ENCODE measurements at regions not wholly inside any gene's neighbourhood (a gene's known extent, or its start where the extent isn't known, plus 50 kb on each side); places are given as distances from the start of the nearest gene placed in this dataset.

- H3K36me3 Mint-ChIP-seq (ENCODE audit: low read depth) = peaks cover 15% of the 10 kb centered on the region
- no peak overlapping the region for H3K4me3 ChIP-seq (ENCODE audit: low read length)
- WGBS, 2 experiments (ENCODE audit: insufficient coverage in 1 of 2, insufficient read length in 1 of 2) = 99% methylated on average over 5 of the region's 5 CpGs; no CpG with 5 or more reads in 1 of the 2 experiments
- no peaks in the 10 kb centered on the region for H3K9me3 ChIP-seq (ENCODE audit: control insufficient read depth, low read length)
- H3K27me3 Mint-ChIP-seq (ENCODE audit: insufficient read depth) = no peaks in the 10 kb centered on the region
- peaks cover 28% of the 10 kb centered on the region for H3K9me3 Mint-ChIP-seq
- peak overlapping the region; percentile 93 for H3K27ac Mint-ChIP-seq
- TF ChIP-seq CTCF (conservative IDR thresholded peaks at IDR 0.05) = no peak
- H3K27ac ChIP-seq (ENCODE audit: low read depth, low read length) = no peak overlapping the region
- H3K4me3 Mint-ChIP-seq = no peak overlapping the region
- H3K4me1 ChIP-seq (ENCODE audit: control insufficient read depth, insufficient read depth, low read length) = no peaks in the 10 kb centered on the region
- H3K4me1 Mint-ChIP-seq = peaks cover 4% of the 10 kb centered on the region
- no peaks in the 10 kb centered on the region for H3K36me3 ChIP-seq (ENCODE audit: control insufficient read depth, insufficient read depth, low read length)
- no peaks in the 10 kb centered on the region for H3K27me3 ChIP-seq (ENCODE audit: control insufficient read depth, insufficient read depth, low read length, poor library complexity, severe bottlenecking)
- peak; percentile 56 for DNase-seq
- no peak overlapping the region for H3K9ac ChIP-seq (ENCODE audit: extremely low read depth, low read length, poor library complexity, severe bottlenecking)
Observed at GRCh38 chrX:102832661-102833060, 104.4 kb upstream of the RAB40AL start.

- Mint-ChIP-seq H3K4me1 (peaks cover 4% of the 10 kb centered on the region), H3K36me3 (ENCODE audit: low read depth) (peaks cover 14% of the 10 kb centered on the region), H3K4me3 (no peak overlapping the region), H3K27me3 (ENCODE audit: insufficient read depth) (no peaks in the 10 kb centered on the region), H3K9me3 (peaks cover 32% of the 10 kb centered on the region), H3K27ac (no peak overlapping the region)
- Histone ChIP-seq H3K36me3 (ENCODE audit: control insufficient read depth, insufficient read depth, low read length) (no peaks in the 10 kb centered on the region), H3K4me3 (ENCODE audit: low read length) (no peak overlapping the region), H3K9ac (ENCODE audit: extremely low read depth, low read length, poor library complexity, severe bottlenecking) (no peak overlapping the region), H3K9me3 (ENCODE audit: control insufficient read depth, low read length) (no peaks in the 10 kb centered on the region), H3K27ac (ENCODE audit: low read depth, low read length) (no peak overlapping the region), H3K4me1 (ENCODE audit: control insufficient read depth, insufficient read depth, low read length) (no peaks in the 10 kb centered on the region), H3K27me3 (ENCODE audit: control insufficient read depth, insufficient read depth, low read length, poor library complexity, severe bottlenecking) (no peaks in the 10 kb centered on the region)
- no peak for DNase-seq
- no peak for TF ChIP-seq CTCF (conservative IDR thresholded peaks at IDR 0.05)
- 63% methylated on average over 1 of the region's 3 CpGs; no CpG with 5 or more reads in 1 of the 2 experiments for WGBS, 2 experiments (ENCODE audit: insufficient coverage in 1 of 2, insufficient read length in 1 of 2)
Observed at GRCh38 chrX:102833136-102833535, 103.9 kb upstream of the RAB40AL start.

GRCh38 chrX:102835504-102836146, 101.4 kb upstream of the RAB40AL start:
- H3K4me3 Mint-ChIP-seq = no peak overlapping the region
- H3K4me1 Mint-ChIP-seq = peaks cover 4% of the 10 kb centered on the region
- Histone ChIP-seq H3K9me3 (ENCODE audit: control insufficient read depth, low read length) (no peaks in the 10 kb centered on the region), H3K27me3 (ENCODE audit: control insufficient read depth, insufficient read depth, low read length, poor library complexity, severe bottlenecking) (no peaks in the 10 kb centered on the region), H3K4me3 (ENCODE audit: low read length) (no peak overlapping the region), H3K4me1 (ENCODE audit: control insufficient read depth, insufficient read depth, low read length) (no peaks in the 10 kb centered on the region), H3K27ac (ENCODE audit: low read depth, low read length) (no peak overlapping the region), H3K9ac (ENCODE audit: extremely low read depth, low read length, poor library complexity, severe bottlenecking) (no peak overlapping the region), H3K36me3 (ENCODE audit: control insufficient read depth, insufficient read depth, low read length) (peaks cover 8% of the 10 kb centered on the region)
- DNase-seq = peak; percentile 76
- 60 to 79% methylated on average over 1 to 5 of the region's 5 CpGs for WGBS, 2 experiments (ENCODE audit: insufficient coverage in 1 of 2, insufficient read length in 1 of 2)
- peaks cover 33% of the 10 kb centered on the region for H3K9me3 Mint-ChIP-seq
- no peaks in the 10 kb centered on the region for H3K27me3 Mint-ChIP-seq (ENCODE audit: insufficient read depth)
- TF ChIP-seq CTCF (conservative IDR thresholded peaks at IDR 0.05) = peak; percentile 76
- H3K36me3 Mint-ChIP-seq (ENCODE audit: low read depth) = peaks cover 13% of the 10 kb centered on the region
- no peak overlapping the region for H3K27ac Mint-ChIP-seq

Measured in endodermal cell (in vitro differentiated cells).